ENCODE measurements at regions not wholly inside any gene's neighbourhood (a gene's known extent, or its start where the extent isn't known, plus 50 kb on each side); places are given as distances from the start of the nearest gene placed in this dataset.

- no peaks in the 10 kb centered on the region for H3K9me3 ChIP-seq
- no peaks in the 10 kb centered on the region for H3K27me3 ChIP-seq
- no peaks in the 10 kb centered on the region for H3K36me3 ChIP-seq
- TF ChIP-seq CTCF (IDR thresholded peaks at IDR 0.05) (no peak), POLR2A (IDR thresholded peaks at IDR 0.05) (no peak)
- no peak overlapping the region for H3K27ac ChIP-seq
- no peak overlapping the region for H3K4me3 ChIP-seq
- no peak for DNase-seq
- no peaks in the 10 kb centered on the region for H3K4me1 ChIP-seq
These were observed 83.8 kb upstream of the NMUR2 start for GRCh38 chr5:152488869-152489268.

GRCh38 chr5:152499814-152500535 lies 94.9 kb upstream of the NMUR2 start:
- Histone ChIP-seq H3K4me3 (no peak overlapping the region), H3K27ac (no peak overlapping the region), H3K4me1 (no peaks in the 10 kb centered on the region), H3K36me3 (no peaks in the 10 kb centered on the region), H3K9me3 (no peaks in the 10 kb centered on the region), H3K27me3 (no peaks in the 10 kb centered on the region)
- TF ChIP-seq POLR2A (IDR thresholded peaks at IDR 0.05) (no peak), CTCF (IDR thresholded peaks at IDR 0.05) (no peak)
- DNase-seq, result no peak

GRCh38 chr5:152501294-152501693 lies 96.2 kb upstream of the NMUR2 start:
- Histone ChIP-seq H3K27me3 (no peaks in the 10 kb centered on the region), H3K27ac (no peak overlapping the region), H3K4me3 (no peak overlapping the region), H3K4me1 (no peaks in the 10 kb centered on the region), H3K9me3 (no peaks in the 10 kb centered on the region), H3K36me3 (no peaks in the 10 kb centered on the region)
- no peak for DNase-seq
- TF ChIP-seq POLR2A (IDR thresholded peaks at IDR 0.05) (no peak), CTCF (IDR thresholded peaks at IDR 0.05) (no peak)

- H3K27me3 ChIP-seq, result no peaks in the 10 kb centered on the region
- no peaks in the 10 kb centered on the region for H3K36me3 ChIP-seq
- DNase-seq, result no peak
- TF ChIP-seq POLR2A (IDR thresholded peaks at IDR 0.05) (no peak), CTCF (IDR thresholded peaks at IDR 0.05) (no peak)
- no peaks in the 10 kb centered on the region for H3K4me1 ChIP-seq
- no peak overlapping the region for H3K27ac ChIP-seq
- H3K4me3 ChIP-seq, result no peak overlapping the region
- H3K9me3 ChIP-seq, result no peaks in the 10 kb centered on the region
These were observed 98.1 kb upstream of the NMUR2 start for GRCh38 chr5:152503206-152503605.

- DNase-seq, result peak; percentile 47 to 80 (median 51)
- H3K36me3 ChIP-seq, result no peaks in the 10 kb centered on the region
- TF ChIP-seq CTCF (IDR thresholded peaks at IDR 0.05) (peak; percentile 34 to 76 (median 64)), POLR2A (IDR thresholded peaks at IDR 0.05) (no peak)
These were observed 100.5 kb upstream of the NMUR2 start for GRCh38 chr5:152505442-152506042.

More at GRCh38 chr5:152505442-152506042, 100.5 kb upstream of the NMUR2 start:
- Histone ChIP-seq H3K4me1 (no peaks in the 10 kb centered on the region), H3K4me3 (no peak overlapping the region), H3K27ac (no peak overlapping the region), H3K27me3 (no peaks in the 10 kb centered on the region), H3K9me3 (no peaks in the 10 kb centered on the region)

Measured in Peyer's patch (tissue), 4 donors.